CD4-positive, alpha-beta T cell treated with Interleukin-6 at 100 ng/mL for 8 hours (primary cell): ENCODE measurements at regions not wholly inside any gene's neighbourhood (a gene's known extent, or its start where the extent isn't known, plus 50 kb on each side); places are given as distances from the start of the nearest gene placed in this dataset.

ENCODE experiments used
- DNase-seq: peaks from one replicate; pipeline ENCODE4 v3.0.0-alpha.2; 2020; ENCODE audit warnings: mixed read lengths, low spot score

DNA sequence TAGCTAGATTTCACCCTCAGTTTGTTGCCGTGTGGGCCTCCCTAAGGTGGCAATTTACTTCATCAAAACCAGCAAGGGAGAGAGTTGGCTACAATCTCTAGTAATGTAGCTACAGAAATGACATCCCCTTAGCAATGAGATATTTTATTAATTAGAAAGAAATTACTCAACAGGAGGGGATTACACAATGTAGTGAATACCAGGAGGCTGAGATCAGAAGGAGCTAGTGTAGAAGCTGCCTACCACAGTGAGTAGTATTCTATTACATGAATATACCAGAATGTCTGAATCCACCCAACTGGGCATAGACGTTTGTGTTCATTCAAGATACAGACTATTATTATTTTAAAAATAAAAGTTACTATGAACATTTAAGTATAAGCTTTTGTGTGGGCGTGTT lies 868.2 kb upstream of the CXADR start:
- DNase-seq, result no peak

DNA sequence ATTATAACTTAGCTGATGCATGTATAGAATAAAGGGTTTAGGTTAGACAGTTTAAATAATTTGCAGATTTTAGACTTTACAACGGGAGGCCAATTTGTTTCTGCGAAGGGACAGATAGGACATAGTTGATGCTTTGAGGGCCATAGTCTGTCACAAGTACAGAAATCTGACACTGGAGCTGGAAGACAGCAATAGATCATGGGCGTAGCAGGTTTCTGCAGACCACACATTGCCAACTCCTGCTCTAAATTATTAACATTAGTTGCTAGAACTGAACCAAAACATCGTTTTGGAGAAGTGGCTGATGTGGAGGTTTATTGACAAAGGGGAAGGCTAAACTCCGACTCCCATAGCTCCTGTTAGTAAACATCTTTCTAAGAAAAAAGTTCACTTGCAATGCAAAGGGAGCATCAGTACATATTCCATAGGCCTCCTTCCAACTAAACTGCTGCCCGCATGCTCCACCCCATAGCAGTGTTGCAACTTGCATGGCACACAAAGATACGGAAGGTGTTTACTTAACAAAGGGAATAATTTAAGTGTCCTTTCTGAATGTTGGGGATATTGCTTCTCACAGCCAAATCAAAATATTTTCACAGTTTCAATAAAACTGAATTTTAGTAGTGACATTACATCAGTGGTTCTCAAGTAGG lies 862.0 kb upstream of the CXADR start:
- no peak for DNase-seq

DNA sequence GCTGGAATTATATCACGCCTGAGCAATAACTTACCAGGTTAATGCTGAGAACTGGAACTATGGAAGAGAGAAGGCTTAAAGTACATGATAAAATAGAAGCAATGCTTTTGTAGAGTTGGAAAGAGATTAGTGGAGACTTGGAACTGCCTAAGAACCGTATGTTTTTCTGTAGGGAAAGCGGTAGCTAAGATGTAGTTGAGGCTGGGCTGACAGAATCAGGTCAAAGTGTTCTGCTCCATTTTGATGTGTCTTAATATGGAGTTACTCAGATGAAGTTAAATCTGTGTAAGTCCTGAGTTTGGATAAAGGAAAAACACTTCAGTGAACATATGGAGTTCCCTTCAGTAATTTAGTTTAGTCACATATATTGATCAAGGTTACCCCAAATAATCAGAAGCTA lies 860.9 kb upstream of the CXADR start:
- DNase-seq, result no peak

DNA sequence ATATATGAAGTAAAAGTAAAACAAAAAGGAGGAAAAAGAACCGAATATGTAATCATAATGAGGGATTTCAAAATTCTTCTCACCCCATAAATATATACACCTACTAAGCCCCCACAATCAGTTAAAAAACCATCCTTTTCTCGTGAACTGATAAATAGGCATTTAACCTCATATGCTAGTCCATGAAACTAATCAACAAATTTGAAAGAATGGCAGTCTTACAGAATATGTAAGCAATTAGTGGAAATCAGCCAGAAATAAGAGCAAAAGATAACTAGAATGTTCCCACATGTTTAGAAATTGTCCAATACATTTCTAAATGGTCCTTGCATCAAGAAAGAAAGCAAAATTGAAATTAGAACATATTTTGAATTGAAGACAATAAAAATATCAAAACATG lies 849.4 kb upstream of the CXADR start:
- DNase-seq, result no peak

DNA sequence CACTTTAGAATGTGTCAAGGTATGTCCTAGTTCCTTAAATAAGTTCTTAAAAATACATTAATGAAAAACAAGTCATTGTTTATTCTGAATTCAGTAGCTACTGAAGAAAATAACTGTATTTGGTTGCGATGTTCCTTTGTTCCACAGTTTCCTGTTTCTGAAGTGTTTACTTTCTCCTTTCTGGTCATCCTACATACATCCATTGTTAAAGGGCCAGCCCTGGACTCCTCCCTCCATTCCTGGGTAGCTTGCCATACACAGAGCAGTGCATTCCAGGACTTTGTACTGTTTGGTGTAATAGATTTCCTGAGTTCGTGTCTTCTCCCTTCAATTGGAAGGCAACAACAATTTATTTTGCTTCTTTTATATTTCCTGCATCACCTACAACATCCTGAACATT lies 845.4 kb upstream of the CXADR start:
- no peak for DNase-seq

DNA sequence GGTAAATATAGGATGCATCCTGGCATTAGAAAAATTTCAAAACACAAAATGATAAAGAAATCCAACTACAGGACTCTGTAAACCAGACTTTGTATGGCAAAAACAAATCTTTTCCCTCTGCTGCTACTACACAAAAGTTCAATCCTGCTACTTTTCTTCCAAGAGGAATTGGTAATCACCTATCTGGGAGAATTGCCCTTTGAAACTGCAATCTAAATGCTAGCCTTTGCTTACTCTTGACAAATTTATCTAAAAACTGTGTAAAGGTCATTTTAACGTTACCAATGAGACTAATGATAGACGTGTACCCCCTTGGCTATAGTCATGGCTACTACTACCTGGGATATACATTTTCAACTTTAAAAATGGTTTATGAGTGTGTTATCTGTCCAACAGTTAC lies 837.9 kb upstream of the CXADR start:
- no peak for DNase-seq

DNA sequence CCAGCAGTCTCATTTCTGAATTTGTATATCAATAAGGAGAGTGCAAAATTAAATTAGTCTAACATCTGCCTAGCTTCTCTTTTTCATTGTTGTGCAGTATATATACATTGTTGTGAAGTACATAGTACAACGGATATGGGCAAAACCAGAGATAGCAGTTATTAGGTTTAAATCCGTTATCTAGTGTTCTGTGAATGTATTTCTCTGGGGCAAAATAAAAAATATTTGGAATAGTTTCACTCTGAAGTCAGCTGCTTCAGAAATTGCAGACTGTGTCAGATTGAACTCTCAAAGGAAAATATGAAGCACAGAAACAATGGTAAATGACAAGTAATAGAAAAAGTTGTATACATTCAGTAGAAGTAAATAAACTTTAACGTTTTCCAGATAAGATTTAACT lies 836.5 kb upstream of the CXADR start:
- no peak for DNase-seq

DNA sequence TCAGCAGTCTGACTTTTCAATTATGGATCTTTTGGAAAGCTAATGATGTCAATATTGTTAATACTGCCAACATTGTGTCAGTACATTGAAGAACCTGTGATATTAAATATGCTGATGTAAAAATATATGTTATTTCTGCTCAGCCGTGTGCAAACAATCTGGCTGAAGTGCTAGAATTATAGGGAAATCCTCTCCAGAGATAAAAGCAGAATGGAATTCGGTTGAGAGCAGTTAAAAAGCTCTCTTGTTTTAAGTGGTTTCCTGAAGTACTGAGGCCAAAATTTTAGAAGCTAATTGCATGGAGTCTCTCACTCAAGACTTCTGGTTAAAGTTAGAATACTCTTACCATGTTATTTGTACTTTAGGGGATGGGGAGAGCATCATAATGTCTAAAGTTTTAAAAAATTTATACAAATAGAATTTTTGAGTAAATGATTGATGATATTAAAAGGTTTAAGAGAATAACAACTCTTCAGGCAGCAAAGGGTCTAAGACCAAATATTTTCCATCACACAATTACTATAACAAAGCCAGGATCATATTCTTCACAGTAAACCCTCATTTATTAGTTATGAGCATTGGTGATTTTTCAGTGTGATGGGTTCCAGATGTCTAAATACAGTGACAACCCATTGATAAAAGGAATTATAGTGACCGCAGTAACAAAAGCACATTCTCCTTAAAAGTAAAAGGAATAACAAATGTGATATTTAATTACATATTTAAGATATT lies 834.2 kb upstream of the CXADR start:
- DNase-seq, result no peak

DNA sequence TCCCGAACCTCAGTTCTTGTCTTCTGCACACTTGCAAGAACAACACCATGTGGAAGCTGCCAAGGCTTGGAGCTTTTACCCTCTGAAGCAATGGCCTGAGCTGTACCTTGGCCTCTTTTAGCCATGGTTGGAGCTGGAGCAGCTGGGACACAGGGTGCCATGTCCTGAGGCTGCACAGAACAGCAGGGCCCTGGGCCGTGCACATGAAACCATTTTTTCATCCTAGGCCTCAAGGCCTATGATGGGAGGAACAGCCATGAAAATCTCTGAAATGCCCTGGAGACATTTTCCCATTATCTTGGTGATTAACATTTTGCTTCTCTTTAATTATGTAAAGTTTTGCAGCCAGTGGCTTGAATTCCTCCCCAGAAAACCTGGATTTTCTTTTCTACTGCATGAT lies 817.8 kb upstream of the CXADR start:
- DNase-seq, result no peak

DNA sequence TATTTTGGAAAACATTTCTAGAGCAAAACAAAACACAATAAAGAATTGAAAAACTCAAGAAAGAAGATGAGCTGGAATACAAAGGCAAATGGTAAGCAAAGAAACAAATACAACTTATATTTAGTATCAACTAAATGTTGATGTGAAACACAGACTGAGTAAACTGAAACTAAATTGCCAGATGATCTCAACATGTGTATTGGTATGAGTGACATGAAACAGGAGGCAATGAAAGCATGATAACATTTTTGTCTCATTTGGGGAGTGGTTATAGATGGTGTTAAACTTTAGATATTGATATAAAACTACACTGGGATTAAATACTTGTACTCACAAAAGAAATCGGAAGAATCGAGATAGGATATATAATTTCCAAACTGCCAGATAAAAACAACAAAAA lies 805.6 kb upstream of the CXADR start:
- DNase-seq, result no peak

DNA sequence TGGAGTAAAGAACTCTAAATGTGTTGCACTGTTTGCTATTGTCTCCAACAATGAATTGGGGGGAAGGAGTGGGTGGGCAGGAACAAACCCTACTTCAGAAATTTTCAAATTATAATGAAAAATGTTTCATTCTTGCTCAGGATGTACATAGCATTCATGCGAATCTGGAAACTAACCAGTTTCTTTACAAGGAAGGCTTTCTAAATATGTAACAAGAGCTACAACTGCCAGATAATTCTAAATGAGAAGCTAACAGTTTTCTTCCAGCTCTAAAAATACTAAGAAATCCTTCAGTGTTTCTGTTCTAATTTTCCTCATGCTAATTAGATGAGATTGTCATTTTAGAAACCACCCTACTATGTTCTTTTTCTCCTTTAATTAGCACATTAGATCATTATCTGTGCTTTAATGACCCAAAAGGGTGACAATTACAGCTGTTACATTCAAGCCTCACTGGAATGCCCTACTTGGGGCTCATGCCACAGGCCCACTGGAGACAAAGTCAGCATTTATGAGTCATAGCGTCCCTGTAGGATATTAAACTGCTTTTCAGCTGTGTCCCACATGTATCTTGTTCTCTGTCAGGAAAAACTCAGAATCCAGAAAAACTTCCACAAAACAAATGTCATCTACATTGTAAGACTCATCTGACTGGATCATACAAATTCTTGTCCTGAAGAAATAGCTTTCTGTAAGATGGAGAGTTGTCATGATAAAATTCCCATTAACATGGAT lies 804.6 kb upstream of the CXADR start:
- DNase-seq, result no peak

DNA sequence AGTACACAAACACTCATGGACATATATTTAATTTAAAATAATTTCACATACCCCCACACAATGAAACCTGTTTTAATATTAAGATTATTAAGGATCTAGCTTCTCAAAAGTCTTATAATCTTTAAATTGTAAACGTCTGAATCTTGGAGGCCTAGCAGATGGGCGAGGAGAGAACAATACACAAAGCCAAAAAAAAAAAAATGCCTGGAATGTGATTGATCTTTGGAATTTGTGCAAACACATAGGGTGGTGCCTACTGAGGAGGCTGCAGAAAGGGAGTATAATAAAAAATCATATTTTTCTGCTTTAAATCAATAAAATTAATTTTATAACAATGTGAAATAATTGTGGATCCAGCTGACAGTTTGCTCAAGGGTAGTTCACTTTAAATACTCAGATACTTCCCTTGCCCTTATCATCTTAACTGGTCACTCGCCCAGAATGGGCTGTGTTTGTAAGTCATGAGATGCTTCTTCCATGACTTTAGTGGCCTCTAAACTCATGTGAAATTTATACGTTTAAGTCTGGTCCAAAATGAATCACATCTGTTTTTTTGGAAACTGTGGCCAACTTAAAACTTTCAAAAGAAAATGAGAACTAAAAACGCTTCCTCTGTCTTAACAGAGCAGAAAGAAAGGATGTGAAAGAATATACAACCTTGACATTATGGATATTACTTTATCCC lies 802.8 kb upstream of the CXADR start:
- no peak for DNase-seq

DNA sequence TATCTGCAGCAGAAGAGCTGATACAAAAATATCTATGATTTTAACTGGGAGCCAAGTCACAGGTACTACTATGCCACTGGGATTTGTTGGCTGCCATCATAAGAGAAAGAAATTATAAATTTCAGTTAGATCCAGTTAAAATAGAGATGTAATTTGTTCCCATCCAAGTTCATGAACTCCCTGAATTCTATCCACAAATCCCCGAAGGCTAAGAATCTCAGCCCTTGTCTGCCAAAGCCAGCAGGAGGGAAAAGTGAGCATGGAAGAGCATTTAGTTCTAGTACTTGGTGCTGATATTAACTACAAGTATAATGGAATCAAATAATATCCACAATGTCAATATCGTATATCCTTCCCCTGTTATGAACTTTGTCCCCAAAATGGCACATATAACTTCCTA lies 801.1 kb upstream of the CXADR start:
- no peak for DNase-seq

DNA sequence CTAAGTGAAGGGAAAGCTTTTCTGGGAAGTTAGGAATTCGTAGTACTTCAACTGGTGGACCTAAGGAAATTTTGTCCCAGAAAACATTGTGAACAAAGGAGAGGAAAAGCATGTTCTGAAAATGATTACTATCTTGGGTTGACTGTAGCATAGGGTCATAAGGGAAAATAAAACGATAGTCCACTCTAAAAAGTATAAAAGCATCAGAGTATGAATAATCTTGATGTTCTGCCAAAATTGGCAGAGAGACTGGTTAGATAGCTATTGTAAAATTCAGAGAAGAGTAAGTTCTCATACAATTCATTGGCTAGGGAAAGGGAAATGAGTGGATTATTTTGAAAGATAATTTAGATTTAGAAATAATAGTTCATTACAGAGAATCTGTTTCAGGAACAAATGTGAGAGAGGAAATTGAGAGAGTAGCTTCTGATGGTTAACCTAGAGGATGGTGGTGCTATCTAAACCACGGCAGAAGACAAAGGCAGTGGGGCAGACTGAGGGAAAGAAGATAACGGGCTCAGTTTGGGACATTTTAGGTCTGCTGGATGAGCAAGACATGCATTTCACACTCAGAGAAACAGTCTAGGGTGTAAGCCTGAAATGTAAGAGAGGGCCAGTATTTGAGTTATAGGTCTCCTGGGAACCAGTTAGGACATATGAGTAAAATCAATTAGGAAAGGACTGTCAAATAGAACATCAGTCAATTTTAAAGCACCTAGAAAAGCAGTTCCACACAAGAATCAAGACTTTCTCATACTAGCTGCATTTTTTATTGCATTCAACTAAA lies 799.3 kb upstream of the CXADR start:
- DNase-seq, result no peak

DNA sequence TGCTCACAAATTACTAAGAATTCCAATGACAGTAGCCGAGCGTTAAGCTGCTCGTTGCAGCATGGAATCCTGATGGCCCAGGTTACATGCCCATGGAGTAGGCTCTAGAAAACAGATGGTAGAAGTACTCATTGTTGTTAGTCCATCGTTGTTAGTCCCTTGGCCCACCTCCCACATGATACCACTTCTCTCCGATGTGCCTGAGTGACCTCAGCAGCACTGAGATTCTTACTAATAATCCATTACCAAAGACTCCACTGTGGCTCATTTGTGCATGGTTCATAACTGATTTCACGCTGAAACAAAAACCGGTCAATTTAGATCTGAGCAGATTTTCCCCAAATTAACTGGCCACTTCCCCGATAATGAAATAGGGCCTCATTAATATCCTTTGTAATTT lies 772.3 kb upstream of the CXADR start:
- DNase-seq, result no peak

DNA sequence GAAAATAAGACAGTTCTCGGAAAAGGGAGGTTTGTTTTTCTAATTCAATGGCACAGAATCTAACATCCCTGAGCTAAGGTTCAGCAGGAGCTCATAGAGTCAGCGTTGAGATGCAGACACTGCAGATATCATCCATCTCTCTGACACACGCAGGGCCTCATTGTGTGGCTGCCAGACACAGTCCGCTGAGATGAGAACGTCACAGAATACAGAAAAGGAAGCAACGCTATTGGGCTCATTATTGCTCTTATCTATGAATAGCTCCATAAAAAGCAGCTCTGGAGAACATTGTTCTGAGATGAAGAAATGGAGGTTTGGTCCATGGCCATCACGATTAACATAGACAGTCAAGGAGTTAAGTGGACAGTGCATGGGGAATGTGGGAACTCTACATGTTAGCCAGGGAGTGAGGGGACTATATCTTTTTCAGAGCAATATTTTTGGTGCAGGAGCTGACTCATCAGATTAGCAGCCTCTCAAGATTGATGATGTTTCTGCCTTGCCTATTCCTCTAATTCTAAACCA lies 771.6 kb upstream of the CXADR start:
- no peak for DNase-seq

DNA sequence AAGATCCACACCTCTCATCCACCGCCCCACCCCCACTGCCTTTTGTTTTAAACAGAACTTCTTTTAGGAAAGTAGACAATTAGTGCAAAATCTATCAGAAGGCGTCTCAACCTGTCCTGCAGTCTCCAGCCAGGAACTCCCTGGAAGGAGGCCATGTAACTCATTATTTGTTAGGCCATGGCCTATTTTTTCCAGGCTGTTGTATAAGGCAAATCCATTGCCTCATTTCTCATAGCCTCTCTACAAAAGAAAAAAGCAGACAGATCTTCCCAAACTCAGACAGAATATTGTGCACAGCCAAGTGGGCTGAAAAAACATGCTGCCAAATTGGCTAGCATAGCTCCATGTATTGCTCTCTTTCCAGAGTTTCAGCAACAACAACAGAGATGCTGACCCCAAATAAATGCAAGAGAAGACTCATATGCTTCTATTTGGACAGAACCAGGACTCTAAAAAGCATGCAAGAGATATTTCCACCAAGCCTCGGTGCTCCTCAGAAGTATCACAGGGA lies 770.7 kb upstream of the CXADR start:
- no peak for DNase-seq

DNA sequence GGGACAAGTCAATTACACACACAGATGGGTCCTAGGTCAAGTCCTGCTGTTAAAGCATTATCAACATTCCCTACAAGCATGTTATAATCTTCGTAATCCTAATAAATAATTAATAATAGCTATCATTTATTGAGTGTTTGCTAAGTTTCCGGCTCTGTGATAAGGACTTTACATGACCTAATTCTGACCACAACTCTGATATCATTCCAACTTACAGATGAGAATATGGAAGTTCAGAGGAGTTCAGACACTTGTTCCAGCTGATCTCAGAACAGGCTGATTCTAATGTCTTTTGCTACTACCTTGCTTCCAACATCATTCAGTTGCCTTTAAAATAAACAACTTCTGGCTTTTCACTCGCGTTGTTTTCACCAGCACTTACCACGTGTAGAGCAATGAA lies 770.1 kb upstream of the CXADR start:
- DNase-seq, result no peak

DNA sequence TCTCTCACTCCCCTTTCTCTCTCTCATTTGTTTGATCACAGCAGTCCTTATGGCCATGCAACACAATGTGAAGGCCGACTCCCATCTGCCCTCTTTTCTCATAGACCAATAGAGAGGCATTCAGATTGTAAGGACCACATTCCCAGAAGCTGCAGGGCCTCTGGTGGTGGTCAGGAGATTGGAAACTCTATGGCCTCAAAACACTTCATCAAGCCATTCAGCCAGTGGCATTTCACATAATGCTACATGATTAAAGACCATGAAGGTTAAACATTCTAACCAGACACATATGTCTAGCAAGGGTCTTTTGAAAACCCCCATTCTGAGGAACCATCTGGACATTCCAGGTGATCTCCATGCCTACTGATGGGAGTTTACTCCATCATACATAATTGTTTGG lies 769.5 kb upstream of the CXADR start:
- no peak for DNase-seq

DNA sequence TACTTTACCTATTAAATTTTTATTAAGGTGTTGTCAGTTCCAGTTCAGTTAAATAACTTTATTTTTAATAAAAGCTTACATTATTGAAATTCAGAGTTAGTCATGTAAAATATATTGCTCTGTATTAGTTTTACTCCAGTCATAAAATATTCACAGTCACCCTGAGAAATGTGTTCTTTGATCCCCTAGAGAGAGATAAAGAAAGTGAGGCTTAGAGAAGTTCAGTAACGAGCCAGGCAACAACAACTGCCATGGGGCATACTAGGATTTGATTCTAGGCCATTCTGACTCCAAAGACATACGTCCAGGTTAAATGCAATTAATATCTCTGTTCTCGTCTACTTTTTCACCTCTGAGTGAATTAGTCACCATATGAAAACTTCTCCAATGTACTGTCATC lies 761.9 kb upstream of the CXADR start:
- DNase-seq, result no peak

DNA sequence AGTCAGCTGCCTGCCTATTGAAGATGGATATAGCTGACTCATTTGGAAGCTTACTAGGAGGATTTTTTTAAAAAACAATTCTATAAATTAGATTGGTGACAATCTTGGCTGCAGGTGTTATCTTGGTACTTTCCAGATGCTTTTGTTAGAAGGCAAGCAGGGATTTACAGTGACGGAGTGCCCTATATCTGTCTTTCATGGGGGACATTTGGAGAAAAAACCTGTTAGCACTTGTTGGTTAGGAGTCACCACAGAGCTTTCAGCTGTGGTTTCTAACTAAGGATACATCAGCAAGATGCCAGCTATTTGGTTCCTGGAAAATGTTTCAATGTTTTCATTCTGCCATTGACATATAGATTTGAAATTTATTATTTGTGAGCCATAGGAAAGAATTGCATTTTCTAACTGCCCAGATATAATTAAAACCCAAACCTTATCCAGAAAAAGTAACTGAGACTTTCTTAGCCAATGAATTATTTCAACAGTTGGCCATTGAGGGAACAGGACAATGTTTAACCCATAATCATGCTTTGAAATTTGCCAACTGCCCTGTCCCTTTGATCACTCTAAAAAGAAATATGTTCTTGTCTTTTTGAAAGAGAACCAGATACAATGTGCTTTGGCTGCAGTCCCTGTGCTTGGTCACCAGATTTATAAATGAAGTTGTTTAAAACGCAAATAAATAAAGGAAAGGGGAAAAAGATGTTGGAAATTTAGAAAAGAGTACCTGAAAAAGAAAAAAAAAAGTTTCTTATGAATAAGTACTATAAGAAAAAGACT lies 761.0 kb upstream of the CXADR start:
- DNase-seq, result no peak
